Panc1 (cell line): ENCODE measurements at regions not wholly inside any gene's neighbourhood (a gene's known extent, or its start where the extent isn't known, plus 50 kb on each side); places are given as distances from the start of the nearest gene placed in this dataset.

Experiments used
- ATAC-seq: fragments of 200-7000 bp; cut with Tn5 transposase; 2 replicates; pipeline ENCODE4 v1.9.1; 2020; ENCODE audit warnings: mild to moderate bottlenecking, moderate library complexity
- BruUV-seq: library from RNA; stranded (reverse); fragments of 400-500 nt; replicated peaks from 2 replicates; lab custom pipeline; 2021; lab: Mats Ljungman, UMichigan
- CTCF ChIA-PET: fragments of 300-600 bp; sonication (Branson Sonifier 250); formaldehyde crosslinking; loops from one replicate; lab custom pipeline; 2022; ENCODE audit warnings: antibody characterized with exemption; lab: Charles Lee
- POLR2A ChIA-PET: fragments of 300-600 bp; sonication (Branson Sonifier 250); formaldehyde crosslinking; loops from one replicate; lab custom pipeline; 2022; ENCODE audit warnings: antibody characterized with exemption; lab: Charles Lee
- DNase-seq: peaks from one replicate; pipeline ENCODE4 v3.0.0-alpha.2; 2010; ENCODE audit warnings: low read depth, low spot score
- H3K27ac ChIP-seq: 2 replicates; pipeline ENCODE4 v1.5.1; 2011; ENCODE audit warnings: mild to moderate bottlenecking, low read length, inconsistent platforms
- H3K27me3 ChIP-seq: fragments of 200-500 bp; sonication (Bioruptor generic); 2 replicates; pipeline ENCODE4 v1.6.0; 2014; ENCODE audit warnings: low read length, inconsistent platforms; ENCODE audit not compliant: control insufficient read depth, insufficient read depth
- H3K36me3 ChIP-seq: fragments of 200-500 bp; sonication (Bioruptor generic); 2 replicates; pipeline ENCODE4 v1.5.1; 2014; ENCODE audit warnings: inconsistent platforms, mild to moderate bottlenecking, low read length, moderate library complexity; ENCODE audit not compliant: control insufficient read depth, insufficient read depth
- H3K4me1 ChIP-seq: 2 replicates; pipeline ENCODE4 v1.5.1; 2011; ENCODE audit warnings: inconsistent platforms, mild to moderate bottlenecking, low read length, moderate library complexity; ENCODE audit not compliant: control insufficient read depth, insufficient read depth
- H3K4me3 ChIP-seq, 2 experiments: 2 replicates each; pipeline ENCODE4 v1.5.1; 2011 to 2012; ENCODE audit warnings: low read depth in 2 of 2, low read length in 2 of 2, mild to moderate bottlenecking in 2 of 2, inconsistent platforms in 1 of 2, moderate library complexity in 1 of 2
- H3K9me3 ChIP-seq: fragments of 200-500 bp; sonication (Bioruptor generic); 2 replicates; pipeline ENCODE4 v1.5.1; 2014; ENCODE audit warnings: low read depth, mild to moderate bottlenecking, inconsistent platforms, low read length, moderate library complexity; ENCODE audit not compliant: control insufficient read depth, insufficient read depth
- POLR2AphosphoS5 ChIP-seq: IDR thresholded peaks from 2 replicates; pipeline ENCODE4 v1.6.1; 2012; ENCODE audit warnings: mild to moderate bottlenecking, low read depth, low read length, moderate library complexity
- SIN3A ChIP-seq: IDR thresholded peaks from 2 replicates; pipeline ENCODE4 v1.6.1; 2012; ENCODE audit warnings: low read depth, mild to moderate bottlenecking, low read length, moderate library complexity, borderline replicate concordance; ENCODE audit not compliant: insufficient read depth
- TCF7L2 ChIP-seq: IDR thresholded peaks from 2 replicates; pipeline ENCODE4 v1.6.1; 2011; ENCODE audit warnings: mild to moderate bottlenecking, low read depth, low read length, inconsistent platforms
- in situ Hi-C: cut with HindIII; loops from 2 replicates; pipeline ENCODE4 v1.10.0; 2016; ENCODE audit warnings: low sequenced_read_pairs, low pct_unique_long_range_greater_than_20kb
- intact Hi-C: fragments of 100-400 bp; cut with micrococcal nuclease; formaldehyde crosslinking; loops from one replicate; pipeline ENCODE4 v1.10.0; 2022; ENCODE audit not compliant: unreplicated experiment
- TF ChIP-seq, protein P1 (sequence below), 2 experiments: IDR thresholded peaks; 2 replicates each; pipeline ENCODE4 v1.6.1; 2011 to 2012; ENCODE audit warnings: low read depth in 2 of 2, control low read depth in 1 of 2, low read length in 1 of 2, mild to moderate bottlenecking in 1 of 2, moderate library complexity in 1 of 2; ENCODE audit not compliant: insufficient read depth in 1 of 2
- TF ChIP-seq, protein P2 (sequence below): fragments of 450-650 bp; IDR thresholded peaks from 2 replicates; pipeline ENCODE4 v1.5.1; 2017; ENCODE audit warnings: mild to moderate bottlenecking

DNA sequence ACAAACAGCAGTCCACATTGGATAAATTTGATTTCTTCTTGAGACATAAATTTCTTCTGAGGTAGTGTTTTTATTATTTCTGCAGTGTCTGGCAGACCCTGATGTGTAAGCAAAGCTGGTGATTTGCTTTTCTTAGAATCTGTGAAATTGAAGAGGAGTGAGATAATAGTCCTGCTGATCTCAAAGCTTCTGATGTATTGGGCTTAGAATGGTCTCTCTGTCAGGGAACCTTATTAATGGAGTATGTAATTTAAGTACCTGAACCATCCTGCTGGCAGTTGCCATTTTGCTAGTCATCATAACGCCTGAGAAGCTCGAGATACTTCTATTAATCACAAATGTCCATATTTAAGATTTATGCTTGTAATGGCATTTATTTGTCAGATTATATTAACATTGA, 464.5 kb upstream of the PRICKLE1 start:
- CTCF ChIA-PET = no interaction called here
- H3K36me3 ChIP-seq = no peaks in the 10 kb centered on the region
- H3K27ac ChIP-seq = no peak overlapping the region
- no peak overlapping the region for H3K4me3 ChIP-seq
- POLR2A ChIA-PET = no interaction called here
- H3K27me3 ChIP-seq = no peaks in the 10 kb centered on the region
- DNase-seq (no peak), ATAC-seq (no peak)
- H3K9me3 ChIP-seq = no peaks in the 10 kb centered on the region
- H3K4me1 ChIP-seq = no peaks in the 10 kb centered on the region
- TF ChIP-seq TCF7L2 = no peak
- TF ChIP-seq POLR2AphosphoS5 = no peak
- TF ChIP-seq SIN3A = no peak
- TF ChIP-seq, protein P1, sequence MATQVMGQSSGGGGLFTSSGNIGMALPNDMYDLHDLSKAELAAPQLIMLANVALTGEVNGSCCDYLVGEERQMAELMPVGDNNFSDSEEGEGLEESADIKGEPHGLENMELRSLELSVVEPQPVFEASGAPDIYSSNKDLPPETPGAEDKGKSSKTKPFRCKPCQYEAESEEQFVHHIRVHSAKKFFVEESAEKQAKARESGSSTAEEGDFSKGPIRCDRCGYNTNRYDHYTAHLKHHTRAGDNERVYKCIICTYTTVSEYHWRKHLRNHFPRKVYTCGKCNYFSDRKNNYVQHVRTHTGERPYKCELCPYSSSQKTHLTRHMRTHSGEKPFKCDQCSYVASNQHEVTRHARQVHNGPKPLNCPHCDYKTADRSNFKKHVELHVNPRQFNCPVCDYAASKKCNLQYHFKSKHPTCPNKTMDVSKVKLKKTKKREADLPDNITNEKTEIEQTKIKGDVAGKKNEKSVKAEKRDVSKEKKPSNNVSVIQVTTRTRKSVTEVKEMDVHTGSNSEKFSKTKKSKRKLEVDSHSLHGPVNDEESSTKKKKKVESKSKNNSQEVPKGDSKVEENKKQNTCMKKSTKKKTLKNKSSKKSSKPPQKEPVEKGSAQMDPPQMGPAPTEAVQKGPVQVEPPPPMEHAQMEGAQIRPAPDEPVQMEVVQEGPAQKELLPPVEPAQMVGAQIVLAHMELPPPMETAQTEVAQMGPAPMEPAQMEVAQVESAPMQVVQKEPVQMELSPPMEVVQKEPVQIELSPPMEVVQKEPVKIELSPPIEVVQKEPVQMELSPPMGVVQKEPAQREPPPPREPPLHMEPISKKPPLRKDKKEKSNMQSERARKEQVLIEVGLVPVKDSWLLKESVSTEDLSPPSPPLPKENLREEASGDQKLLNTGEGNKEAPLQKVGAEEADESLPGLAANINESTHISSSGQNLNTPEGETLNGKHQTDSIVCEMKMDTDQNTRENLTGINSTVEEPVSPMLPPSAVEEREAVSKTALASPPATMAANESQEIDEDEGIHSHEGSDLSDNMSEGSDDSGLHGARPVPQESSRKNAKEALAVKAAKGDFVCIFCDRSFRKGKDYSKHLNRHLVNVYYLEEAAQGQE (IDR thresholded peaks at IDR 0.05; ENCODE audit: insufficient read depth in 1 of 2, low read depth in 2 of 2, low read length in 1 of 2) = no peak
- TF ChIP-seq, protein P2, sequence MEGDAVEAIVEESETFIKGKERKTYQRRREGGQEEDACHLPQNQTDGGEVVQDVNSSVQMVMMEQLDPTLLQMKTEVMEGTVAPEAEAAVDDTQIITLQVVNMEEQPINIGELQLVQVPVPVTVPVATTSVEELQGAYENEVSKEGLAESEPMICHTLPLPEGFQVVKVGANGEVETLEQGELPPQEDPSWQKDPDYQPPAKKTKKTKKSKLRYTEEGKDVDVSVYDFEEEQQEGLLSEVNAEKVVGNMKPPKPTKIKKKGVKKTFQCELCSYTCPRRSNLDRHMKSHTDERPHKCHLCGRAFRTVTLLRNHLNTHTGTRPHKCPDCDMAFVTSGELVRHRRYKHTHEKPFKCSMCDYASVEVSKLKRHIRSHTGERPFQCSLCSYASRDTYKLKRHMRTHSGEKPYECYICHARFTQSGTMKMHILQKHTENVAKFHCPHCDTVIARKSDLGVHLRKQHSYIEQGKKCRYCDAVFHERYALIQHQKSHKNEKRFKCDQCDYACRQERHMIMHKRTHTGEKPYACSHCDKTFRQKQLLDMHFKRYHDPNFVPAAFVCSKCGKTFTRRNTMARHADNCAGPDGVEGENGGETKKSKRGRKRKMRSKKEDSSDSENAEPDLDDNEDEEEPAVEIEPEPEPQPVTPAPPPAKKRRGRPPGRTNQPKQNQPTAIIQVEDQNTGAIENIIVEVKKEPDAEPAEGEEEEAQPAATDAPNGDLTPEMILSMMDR = no peak
- in situ Hi-C loops = no loop called here
- no TSS peak for BruUV-seq
- intact Hi-C loops = no loop called here

DNA sequence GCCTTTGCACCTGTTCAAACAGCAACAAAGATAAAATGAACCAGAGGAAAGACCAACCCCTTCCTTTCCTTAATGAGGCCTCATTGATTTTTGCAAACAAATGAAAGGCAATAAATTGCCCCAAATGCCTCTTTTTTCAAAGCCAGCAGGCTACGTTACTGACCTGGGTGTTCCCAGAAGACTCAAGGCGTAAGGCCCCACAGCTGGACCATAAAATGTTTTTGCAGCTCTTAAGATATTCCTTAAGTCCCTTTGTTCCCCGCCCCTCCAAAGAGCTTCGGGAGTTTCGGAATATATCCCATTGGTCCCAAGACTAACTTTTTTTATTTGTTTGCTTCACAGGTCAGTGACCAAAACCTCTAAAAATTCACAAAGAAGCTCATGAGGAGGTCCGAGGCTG, 462.9 kb upstream of the PRICKLE1 start:
- no peaks in the 10 kb centered on the region for H3K9me3 ChIP-seq
- no TSS peak for BruUV-seq
- no peaks in the 10 kb centered on the region for H3K27me3 ChIP-seq
- TF ChIP-seq POLR2AphosphoS5 (no peak), TCF7L2 (no peak), SIN3A (no peak)
- TF ChIP-seq, protein P1 (IDR thresholded peaks at IDR 0.05; ENCODE audit: insufficient read depth in 1 of 2, low read depth in 2 of 2, low read length in 1 of 2) = no peak
- TF ChIP-seq, protein P2 = no peak
- DNase-seq (no peak), ATAC-seq (no peak)
- in situ Hi-C loops (no loop called here), intact Hi-C loops (no loop called here)
- no peaks in the 10 kb centered on the region for H3K36me3 ChIP-seq
- ChIA-PET POLR2A (no interaction called here), CTCF (no interaction called here)
- no peak overlapping the region for H3K4me3 ChIP-seq
- H3K4me1 ChIP-seq = no peaks in the 10 kb centered on the region
- no peak overlapping the region for H3K27ac ChIP-seq
